Cardiac fibroblast (primary cell): ENCODE measurements at regions not wholly inside any gene's neighbourhood (a gene's known extent, or its start where the extent isn't known, plus 50 kb on each side); places are given as distances from the start of the nearest gene placed in this dataset.
"Not testable (repeated sequence)": the region's sequence is repeated elsewhere in the genome, so short reads cannot be mapped to it uniquely, and the experiment has no call there.

Experiments used
- DNase-seq, 2 donors: peaks; one replicate each; pipeline versions ENCODE4 v3.0.0 to v3.0.0-alpha.2; 2010; ENCODE audit warnings: low read depth in 2 of 2
- H3K4me3 ChIP-seq, 2 donors: replicated peaks in 1 of 2; 1 replicate in 1 of 2; 2 replicates in 1 of 2; pipeline ENCODE4 v1.5.1; 2011; ENCODE audit warnings: low read depth in 2 of 2, low read length in 2 of 2, mild to moderate bottlenecking in 2 of 2, moderate library complexity in 1 of 2
- TF ChIP-seq, protein P1 (sequence below): IDR thresholded peaks from one replicate; pipeline ENCODE4 v1.5.1; 2011; ENCODE audit warnings: low read depth, mild to moderate bottlenecking, low read length, inconsistent platforms

DNA sequence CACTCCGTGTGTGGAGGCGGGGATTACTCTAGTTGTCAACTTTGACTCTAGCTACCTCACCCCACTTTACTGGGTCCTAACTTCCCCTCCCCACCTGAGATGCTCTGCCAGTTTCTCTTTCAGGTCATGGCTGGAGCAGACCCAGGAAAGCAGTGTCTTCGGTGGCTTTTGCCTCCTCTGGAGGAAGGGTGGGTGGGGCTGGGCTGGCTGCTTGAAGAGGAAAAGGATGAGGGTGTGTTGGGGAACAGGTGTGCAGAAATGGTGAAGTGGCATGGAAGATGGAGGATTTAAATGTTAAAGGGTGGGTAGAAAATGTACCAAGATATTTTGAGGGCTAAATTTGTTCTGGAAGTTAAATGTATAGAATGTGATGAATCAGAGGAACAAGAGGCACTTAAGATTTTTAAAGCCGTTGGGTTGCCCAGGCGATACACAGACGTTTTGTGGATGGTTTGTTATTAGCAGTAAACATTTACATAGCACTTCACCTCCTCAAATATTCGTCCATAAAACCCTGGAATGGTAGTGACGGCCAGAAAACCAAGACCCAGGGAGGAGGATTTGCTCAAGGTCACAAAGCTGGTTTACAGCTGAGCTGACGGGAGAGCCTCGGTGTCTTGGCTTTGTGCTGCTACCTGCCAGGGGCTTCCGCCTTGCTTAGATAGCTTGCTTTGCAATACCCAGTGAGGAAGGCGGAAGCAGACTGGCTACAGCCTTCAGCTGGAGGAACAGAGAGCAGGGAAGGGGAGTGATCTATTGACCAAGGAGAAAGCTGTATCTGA, 72.2 kb upstream of the PRMT8 start:
- no peak overlapping the region for H3K4me3 ChIP-seq
- TF ChIP-seq, protein P1, sequence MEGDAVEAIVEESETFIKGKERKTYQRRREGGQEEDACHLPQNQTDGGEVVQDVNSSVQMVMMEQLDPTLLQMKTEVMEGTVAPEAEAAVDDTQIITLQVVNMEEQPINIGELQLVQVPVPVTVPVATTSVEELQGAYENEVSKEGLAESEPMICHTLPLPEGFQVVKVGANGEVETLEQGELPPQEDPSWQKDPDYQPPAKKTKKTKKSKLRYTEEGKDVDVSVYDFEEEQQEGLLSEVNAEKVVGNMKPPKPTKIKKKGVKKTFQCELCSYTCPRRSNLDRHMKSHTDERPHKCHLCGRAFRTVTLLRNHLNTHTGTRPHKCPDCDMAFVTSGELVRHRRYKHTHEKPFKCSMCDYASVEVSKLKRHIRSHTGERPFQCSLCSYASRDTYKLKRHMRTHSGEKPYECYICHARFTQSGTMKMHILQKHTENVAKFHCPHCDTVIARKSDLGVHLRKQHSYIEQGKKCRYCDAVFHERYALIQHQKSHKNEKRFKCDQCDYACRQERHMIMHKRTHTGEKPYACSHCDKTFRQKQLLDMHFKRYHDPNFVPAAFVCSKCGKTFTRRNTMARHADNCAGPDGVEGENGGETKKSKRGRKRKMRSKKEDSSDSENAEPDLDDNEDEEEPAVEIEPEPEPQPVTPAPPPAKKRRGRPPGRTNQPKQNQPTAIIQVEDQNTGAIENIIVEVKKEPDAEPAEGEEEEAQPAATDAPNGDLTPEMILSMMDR: no peak
- no peak for DNase-seq

GRCh38 chr12:3419558-3419957, 71.4 kb upstream of the PRMT8 start:
- no peak for DNase-seq
- no peak overlapping the region for H3K4me3 ChIP-seq
- TF ChIP-seq, protein P1: no peak

DNA sequence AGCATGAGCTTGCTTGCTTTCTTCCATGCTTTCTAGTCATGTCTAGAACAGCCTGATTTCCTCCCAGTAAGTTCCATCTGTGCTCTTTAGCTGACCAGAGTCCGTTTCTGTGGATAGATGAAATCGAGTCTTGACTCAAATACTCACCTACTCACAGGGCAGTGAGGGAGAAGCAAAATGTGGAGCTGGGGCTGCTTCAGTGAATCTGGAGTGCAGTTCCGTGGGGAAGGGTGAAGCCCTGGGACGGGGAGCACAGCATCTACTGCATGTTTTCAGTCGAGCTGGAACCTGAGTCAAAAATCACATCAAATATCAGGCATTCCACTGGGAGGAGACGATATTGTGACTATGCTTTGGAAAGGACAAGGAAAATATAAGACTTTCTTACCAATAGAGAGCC, 70.3 kb upstream of the PRMT8 start:
- no peak overlapping the region for H3K4me3 ChIP-seq
- no peak for DNase-seq
- TF ChIP-seq, protein P1: no peak

GRCh38 chr12:3421191-3421978, 69.6 kb upstream of the PRMT8 start:
- H3K4me3 ChIP-seq: no peak overlapping the region
- TF ChIP-seq, protein P1: no peak
- no peak for DNase-seq

- not testable (repeated sequence) for H3K4me3 ChIP-seq, DNase-seq
These were observed 66.2 kb upstream of the PRMT8 start for GRCh38 chr12:3424796-3425195.

DNA sequence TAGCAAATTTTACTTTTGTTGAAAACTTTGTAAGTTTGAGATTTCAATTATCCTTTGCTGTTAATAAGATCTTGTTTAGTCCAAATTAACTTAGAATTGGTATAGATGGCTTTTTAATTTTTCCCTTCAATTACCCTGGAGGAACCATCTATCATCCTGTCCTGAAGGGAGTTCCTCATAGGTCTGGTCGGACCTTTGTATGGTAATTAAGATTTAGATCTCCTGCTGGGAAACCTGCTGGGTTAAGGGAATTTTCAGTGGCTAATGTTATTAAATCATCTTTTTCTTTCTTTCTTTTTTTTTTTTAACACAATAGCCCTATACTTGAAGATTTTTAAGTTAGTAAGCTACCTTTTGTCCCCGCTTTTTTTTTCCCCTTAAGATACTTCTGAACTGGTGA, 63.0 kb upstream of the PRMT8 start:
- TF ChIP-seq, protein P1: no peak
- no peak overlapping the region for H3K4me3 ChIP-seq
- no peak for DNase-seq

DNA sequence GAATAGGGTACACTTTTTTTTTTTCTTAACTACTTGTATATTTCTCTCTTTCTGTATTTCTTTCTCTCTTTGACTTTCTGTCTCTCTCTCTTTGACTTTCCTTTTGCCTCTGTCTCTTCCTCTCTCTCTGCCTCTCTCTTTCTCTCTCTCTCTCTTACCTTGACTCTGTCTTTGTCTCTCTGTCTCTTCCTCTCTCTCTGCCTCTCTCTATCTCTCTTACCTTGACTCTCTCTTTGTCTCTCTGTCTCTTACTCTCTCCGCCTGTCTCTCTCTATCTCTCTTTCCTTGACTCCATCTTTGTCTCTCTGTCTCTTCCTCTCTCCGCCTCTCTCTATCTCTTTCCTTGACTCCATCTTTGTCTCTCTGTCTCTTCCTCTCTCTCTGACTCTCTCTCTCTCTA, 62.4 kb upstream of the PRMT8 start:
- no peak overlapping the region for H3K4me3 ChIP-seq
- TF ChIP-seq, protein P1: no peak
- no peak for DNase-seq

DNA sequence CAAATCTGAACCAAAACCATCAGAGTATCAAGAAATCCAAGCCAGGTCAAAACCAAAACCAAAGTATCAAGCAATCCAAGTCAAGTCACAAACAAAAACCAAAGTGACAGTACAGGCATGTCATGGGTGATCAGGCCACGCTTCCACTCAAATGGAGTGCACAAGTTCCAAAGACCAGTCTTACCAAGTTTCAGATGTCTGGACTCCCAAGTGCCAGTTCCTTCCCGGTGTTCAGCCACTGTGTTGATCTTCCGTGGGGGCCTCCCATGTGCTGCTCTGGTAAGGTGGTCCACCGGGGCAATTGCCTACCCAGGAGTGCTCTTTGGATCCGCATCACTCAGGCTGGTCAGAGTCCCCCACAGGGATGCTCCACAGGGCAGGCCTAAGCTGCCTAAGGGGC, 61.5 kb upstream of the PRMT8 start:
- H3K4me3 ChIP-seq, DNase-seq: not testable (repeated sequence)
